ENCODE measurements at regions not wholly inside any gene's neighbourhood (a gene's known extent, or its start where the extent isn't known, plus 50 kb on each side); places are given as distances from the start of the nearest gene placed in this dataset.

GRCh38 chr5:159819591-159820411 lies 96.5 kb upstream of the ADRA1B start:
- no peaks in the 10 kb centered on the region for H3K36me3 ChIP-seq (ENCODE audit: control insufficient read depth in 1 of 2, insufficient read depth in 2 of 2, low read length in 2 of 2)
- no peaks in the 10 kb centered on the region for H3K9me3 ChIP-seq (ENCODE audit: control insufficient read depth in 1 of 2, low read length in 2 of 2)
- H3K9ac ChIP-seq (ENCODE audit: low read depth in 1 of 2, low read length in 2 of 2), result no peak overlapping the region
- H3K27me3 ChIP-seq (ENCODE audit: control insufficient read depth in 1 of 2, insufficient read depth in 2 of 2, low read length in 2 of 2), result no peaks in the 10 kb centered on the region
- H3K27ac ChIP-seq (ENCODE audit: low read depth, low read length), result no peak overlapping the region
- H3K4me3 ChIP-seq (ENCODE audit: low read depth in 1 of 2, low read length in 2 of 2), result no peak overlapping the region
- H3K4me1 ChIP-seq (ENCODE audit: control insufficient read depth in 1 of 2, insufficient read depth in 2 of 2, low read length in 2 of 2), result no peaks in the 10 kb centered on the region

GRCh38 chr5:159820692-159821091 lies 95.6 kb upstream of the ADRA1B start:
- H3K4me3 ChIP-seq (ENCODE audit: low read depth in 1 of 2, low read length in 2 of 2), result no peak overlapping the region
- H3K36me3 ChIP-seq (ENCODE audit: control insufficient read depth in 1 of 2, insufficient read depth in 2 of 2, low read length in 2 of 2), result no peaks in the 10 kb centered on the region
- no peaks in the 10 kb centered on the region for H3K27me3 ChIP-seq (ENCODE audit: control insufficient read depth in 1 of 2, insufficient read depth in 2 of 2, low read length in 2 of 2)
- H3K4me1 ChIP-seq (ENCODE audit: control insufficient read depth in 1 of 2, insufficient read depth in 2 of 2, low read length in 2 of 2), result no peaks in the 10 kb centered on the region
- H3K27ac ChIP-seq (ENCODE audit: low read depth, low read length), result no peak overlapping the region
- no peak overlapping the region for H3K9ac ChIP-seq (ENCODE audit: low read depth in 1 of 2, low read length in 2 of 2)
- no peaks in the 10 kb centered on the region for H3K9me3 ChIP-seq (ENCODE audit: control insufficient read depth in 1 of 2, low read length in 2 of 2)

GRCh38 chr5:159821461-159821940 lies 94.8 kb upstream of the ADRA1B start:
- no peak overlapping the region for H3K27ac ChIP-seq (ENCODE audit: low read depth, low read length)
- no peaks in the 10 kb centered on the region for H3K4me1 ChIP-seq (ENCODE audit: control insufficient read depth in 1 of 2, insufficient read depth in 2 of 2, low read length in 2 of 2)
- H3K27me3 ChIP-seq (ENCODE audit: control insufficient read depth in 1 of 2, insufficient read depth in 2 of 2, low read length in 2 of 2), result no peaks in the 10 kb centered on the region
- H3K4me3 ChIP-seq (ENCODE audit: low read depth in 1 of 2, low read length in 2 of 2), result no peak overlapping the region
- no peak overlapping the region for H3K9ac ChIP-seq (ENCODE audit: low read depth in 1 of 2, low read length in 2 of 2)
- H3K36me3 ChIP-seq (ENCODE audit: control insufficient read depth in 1 of 2, insufficient read depth in 2 of 2, low read length in 2 of 2), result no peaks in the 10 kb centered on the region
- no peaks in the 10 kb centered on the region for H3K9me3 ChIP-seq (ENCODE audit: control insufficient read depth in 1 of 2, low read length in 2 of 2)

- no peaks in the 10 kb centered on the region for H3K27me3 ChIP-seq (ENCODE audit: control insufficient read depth in 1 of 2, insufficient read depth in 2 of 2, low read length in 2 of 2)
- H3K9ac ChIP-seq (ENCODE audit: low read depth in 1 of 2, low read length in 2 of 2), result no peak overlapping the region
- no peaks in the 10 kb centered on the region for H3K9me3 ChIP-seq (ENCODE audit: control insufficient read depth in 1 of 2, low read length in 2 of 2)
- H3K27ac ChIP-seq (ENCODE audit: low read depth, low read length), result no peak overlapping the region
- no peaks in the 10 kb centered on the region for H3K4me1 ChIP-seq (ENCODE audit: control insufficient read depth in 1 of 2, insufficient read depth in 2 of 2, low read length in 2 of 2)
- no peak overlapping the region for H3K4me3 ChIP-seq (ENCODE audit: low read depth in 1 of 2, low read length in 2 of 2)
- no peaks in the 10 kb centered on the region for H3K36me3 ChIP-seq (ENCODE audit: control insufficient read depth in 1 of 2, insufficient read depth in 2 of 2, low read length in 2 of 2)
Measured at GRCh38 chr5:159824188-159825161, 91.8 kb upstream of the ADRA1B start.

GRCh38 chr5:159825551-159826051 lies 90.7 kb upstream of the ADRA1B start:
- Histone ChIP-seq H3K4me1 (ENCODE audit: control insufficient read depth in 1 of 2, insufficient read depth in 2 of 2, low read length in 2 of 2) (no peaks in the 10 kb centered on the region), H3K27ac (ENCODE audit: low read depth, low read length) (no peak overlapping the region), H3K36me3 (ENCODE audit: control insufficient read depth in 1 of 2, insufficient read depth in 2 of 2, low read length in 2 of 2) (no peaks in the 10 kb centered on the region), H3K9me3 (ENCODE audit: control insufficient read depth in 1 of 2, low read length in 2 of 2) (no peaks in the 10 kb centered on the region), H3K9ac (ENCODE audit: low read depth in 1 of 2, low read length in 2 of 2) (no peak overlapping the region), H3K27me3 (ENCODE audit: control insufficient read depth in 1 of 2, insufficient read depth in 2 of 2, low read length in 2 of 2) (no peaks in the 10 kb centered on the region), H3K4me3 (ENCODE audit: low read depth in 1 of 2, low read length in 2 of 2) (no peak overlapping the region)

GRCh38 chr5:159826351-159827214 lies 89.7 kb upstream of the ADRA1B start:
- H3K27me3 ChIP-seq (ENCODE audit: control insufficient read depth in 1 of 2, insufficient read depth in 2 of 2, low read length in 2 of 2), result no peaks in the 10 kb centered on the region
- no peak overlapping the region for H3K27ac ChIP-seq (ENCODE audit: low read depth, low read length)
- no peak overlapping the region for H3K9ac ChIP-seq (ENCODE audit: low read depth in 1 of 2, low read length in 2 of 2)
- no peaks in the 10 kb centered on the region for H3K36me3 ChIP-seq (ENCODE audit: control insufficient read depth in 1 of 2, insufficient read depth in 2 of 2, low read length in 2 of 2)
- no peak overlapping the region for H3K4me3 ChIP-seq (ENCODE audit: low read depth in 1 of 2, low read length in 2 of 2)
- no peaks in the 10 kb centered on the region for H3K4me1 ChIP-seq (ENCODE audit: control insufficient read depth in 1 of 2, insufficient read depth in 2 of 2, low read length in 2 of 2)
- no peaks in the 10 kb centered on the region for H3K9me3 ChIP-seq (ENCODE audit: control insufficient read depth in 1 of 2, low read length in 2 of 2)

- H3K36me3 ChIP-seq (ENCODE audit: control insufficient read depth in 1 of 2, insufficient read depth in 2 of 2, low read length in 2 of 2), result no peaks in the 10 kb centered on the region
- no peak overlapping the region for H3K9ac ChIP-seq (ENCODE audit: low read depth in 1 of 2, low read length in 2 of 2)
- H3K4me1 ChIP-seq (ENCODE audit: control insufficient read depth in 1 of 2, insufficient read depth in 2 of 2, low read length in 2 of 2), result no peaks in the 10 kb centered on the region
- no peaks in the 10 kb centered on the region for H3K27me3 ChIP-seq (ENCODE audit: control insufficient read depth in 1 of 2, insufficient read depth in 2 of 2, low read length in 2 of 2)
- H3K4me3 ChIP-seq (ENCODE audit: low read depth in 1 of 2, low read length in 2 of 2), result no peak overlapping the region
- H3K9me3 ChIP-seq (ENCODE audit: control insufficient read depth in 1 of 2, low read length in 2 of 2), result no peaks in the 10 kb centered on the region
- H3K27ac ChIP-seq (ENCODE audit: low read depth, low read length), result no peak overlapping the region
Measured at GRCh38 chr5:159827861-159828260, 88.4 kb upstream of the ADRA1B start.

- Histone ChIP-seq H3K9ac (ENCODE audit: low read depth in 1 of 2, low read length in 2 of 2) (no peak overlapping the region), H3K36me3 (ENCODE audit: control insufficient read depth in 1 of 2, insufficient read depth in 2 of 2, low read length in 2 of 2) (no peaks in the 10 kb centered on the region), H3K4me1 (ENCODE audit: control insufficient read depth in 1 of 2, insufficient read depth in 2 of 2, low read length in 2 of 2) (no peaks in the 10 kb centered on the region), H3K27ac (ENCODE audit: low read depth, low read length) (no peak overlapping the region), H3K27me3 (ENCODE audit: control insufficient read depth in 1 of 2, insufficient read depth in 2 of 2, low read length in 2 of 2) (no peaks in the 10 kb centered on the region), H3K9me3 (ENCODE audit: control insufficient read depth in 1 of 2, low read length in 2 of 2) (no peaks in the 10 kb centered on the region), H3K4me3 (ENCODE audit: low read depth in 1 of 2, low read length in 2 of 2) (no peak overlapping the region)
Measured at GRCh38 chr5:159832073-159832472, 84.2 kb upstream of the ADRA1B start.

GRCh38 chr5:159833088-159833487 lies 83.2 kb upstream of the ADRA1B start:
- no peak overlapping the region for H3K4me3 ChIP-seq (ENCODE audit: low read depth in 1 of 2, low read length in 2 of 2)

More at GRCh38 chr5:159833088-159833487, 83.2 kb upstream of the ADRA1B start:
- Histone ChIP-seq H3K4me1 (ENCODE audit: control insufficient read depth in 1 of 2, insufficient read depth in 2 of 2, low read length in 2 of 2) (no peaks in the 10 kb centered on the region), H3K36me3 (ENCODE audit: control insufficient read depth in 1 of 2, insufficient read depth in 2 of 2, low read length in 2 of 2) (no peaks in the 10 kb centered on the region), H3K9me3 (ENCODE audit: control insufficient read depth in 1 of 2, low read length in 2 of 2) (no peaks in the 10 kb centered on the region), H3K27me3 (ENCODE audit: control insufficient read depth in 1 of 2, insufficient read depth in 2 of 2, low read length in 2 of 2) (no peaks in the 10 kb centered on the region), H3K9ac (ENCODE audit: low read depth in 1 of 2, low read length in 2 of 2) (no peak overlapping the region), H3K27ac (ENCODE audit: low read depth, low read length) (no peak overlapping the region)

All from duodenal mucosa (tissue), 2 donors.